HG02571 (cell line): ENCODE measurements at regions not wholly inside any gene's neighbourhood (a gene's known extent, or its start where the extent isn't known, plus 50 kb on each side); places are given as distances from the start of the nearest gene placed in this dataset.
A peak's percentile ranks its signal among the peaks of the same experiment; 100 is the strongest.

Source experiments
- ATAC-seq: cut with Tn5 transposase; IDR thresholded peaks from one replicate; pipeline ENCODE4 v1.9.1; 2021; ENCODE audit warnings: mild to moderate bottlenecking, moderate library complexity; ENCODE audit not compliant: unreplicated experiment

GRCh38 chr11:13868710-13869397 lies 93.7 kb upstream of the SPON1 start:
- ATAC-seq, result no peak

- ATAC-seq, result no peak
These were observed 93.1 kb upstream of the SPON1 start for GRCh38 chr11:13869398-13869886.

- no peak for ATAC-seq
These were observed 87.9 kb upstream of the SPON1 start for GRCh38 chr11:13874597-13874996.

- ATAC-seq, result no peak
These were observed 86.9 kb upstream of the SPON1 start for GRCh38 chr11:13875643-13876042.

GRCh38 chr11:13876423-13876822 lies 86.1 kb upstream of the SPON1 start:
- no peak for ATAC-seq

DNA sequence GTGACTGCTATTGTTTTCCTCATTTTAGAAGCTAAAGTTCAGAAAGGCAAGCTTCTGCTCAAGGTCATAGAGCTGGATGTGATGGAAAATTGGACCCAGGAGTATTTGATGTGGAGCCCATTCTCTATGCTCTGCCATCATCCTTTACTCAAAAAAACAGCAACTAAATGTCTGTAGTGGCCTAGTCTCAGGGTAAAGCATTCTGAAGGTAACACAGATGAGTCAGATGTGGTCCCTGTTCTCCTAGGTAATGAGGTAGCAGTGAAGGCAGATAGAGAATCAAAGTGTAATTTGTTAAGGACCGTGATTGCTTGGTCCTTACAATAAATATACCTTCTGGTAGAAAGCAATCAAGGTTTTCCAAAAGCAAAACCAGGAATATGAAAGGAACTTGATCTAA lies 84.4 kb upstream of the SPON1 start:
- ATAC-seq, result no peak

- no peak for ATAC-seq
These were observed 81.9 kb upstream of the SPON1 start for GRCh38 chr11:13880634-13881033.

DNA sequence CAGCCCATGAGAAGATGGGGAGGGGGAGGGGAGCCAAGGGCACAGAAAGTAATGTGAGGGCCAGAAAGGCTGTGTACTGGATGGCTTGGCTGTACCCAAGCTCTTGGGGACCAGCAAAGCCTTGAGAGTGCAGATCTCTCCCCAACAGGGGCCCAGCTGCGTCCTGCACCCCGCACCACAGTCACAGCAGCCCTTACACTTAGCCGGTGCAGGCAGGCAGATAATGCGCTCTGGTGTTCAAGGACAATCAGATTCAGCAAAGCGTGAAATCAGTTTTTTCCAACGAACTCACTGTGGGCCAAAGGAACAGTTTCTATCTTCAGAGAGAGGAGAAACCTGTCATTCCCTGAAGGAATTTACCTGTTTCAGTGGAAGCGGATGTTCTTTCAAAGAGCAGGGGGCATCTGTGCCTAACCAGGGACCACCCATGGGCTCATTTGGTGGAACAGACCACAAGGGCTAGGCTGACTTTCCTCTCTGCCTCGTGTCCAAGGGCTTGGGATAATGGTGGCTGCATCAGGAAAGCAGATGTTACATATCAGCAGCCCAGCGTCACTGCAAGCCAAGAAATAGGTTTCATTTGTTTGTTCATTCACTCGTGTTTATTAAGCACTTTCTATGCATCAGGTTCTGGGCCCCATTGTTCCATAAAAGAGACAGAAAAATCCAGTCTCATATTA lies 81.2 kb upstream of the SPON1 start:
- no peak for ATAC-seq

DNA sequence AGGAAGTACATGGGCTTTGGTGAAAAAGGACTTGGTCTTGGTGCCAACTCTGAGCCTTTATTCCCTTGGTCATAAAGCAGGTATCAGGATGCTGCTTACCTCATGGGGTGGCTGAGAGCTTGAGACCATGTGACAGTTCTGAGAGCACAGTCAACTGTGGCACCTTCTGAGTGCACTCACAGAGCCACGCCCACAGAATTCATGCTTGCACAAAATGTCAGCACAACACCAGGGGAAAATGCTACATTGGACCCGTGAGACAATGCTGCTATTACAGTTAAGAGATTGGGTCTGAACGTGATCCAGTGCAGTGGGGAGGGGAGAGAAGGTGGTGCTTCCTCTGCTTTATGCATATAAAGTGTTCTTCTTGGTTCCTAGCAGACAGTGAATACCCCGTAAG lies 79.5 kb upstream of the SPON1 start:
- peak; percentile 59 for ATAC-seq

DNA sequence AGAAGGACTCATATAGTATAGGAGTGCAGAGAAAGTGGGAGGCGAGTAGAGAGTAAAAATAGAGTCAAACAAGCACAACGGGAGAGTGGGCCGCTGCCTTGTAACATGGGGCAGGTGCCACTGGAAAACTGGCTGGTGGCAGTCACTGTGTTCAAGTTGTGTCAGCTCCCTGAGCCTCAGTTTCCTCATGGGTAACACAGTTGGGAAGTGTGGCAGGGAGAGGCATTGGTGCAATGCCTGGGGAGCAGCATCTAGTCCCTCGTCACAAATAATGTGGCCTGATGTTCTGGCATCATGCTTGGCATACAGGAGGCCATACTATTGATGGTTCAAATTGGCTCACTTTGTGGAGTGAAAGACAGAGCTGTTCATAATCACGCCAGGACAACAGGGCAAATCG lies 78.9 kb upstream of the SPON1 start:
- no peak for ATAC-seq

DNA sequence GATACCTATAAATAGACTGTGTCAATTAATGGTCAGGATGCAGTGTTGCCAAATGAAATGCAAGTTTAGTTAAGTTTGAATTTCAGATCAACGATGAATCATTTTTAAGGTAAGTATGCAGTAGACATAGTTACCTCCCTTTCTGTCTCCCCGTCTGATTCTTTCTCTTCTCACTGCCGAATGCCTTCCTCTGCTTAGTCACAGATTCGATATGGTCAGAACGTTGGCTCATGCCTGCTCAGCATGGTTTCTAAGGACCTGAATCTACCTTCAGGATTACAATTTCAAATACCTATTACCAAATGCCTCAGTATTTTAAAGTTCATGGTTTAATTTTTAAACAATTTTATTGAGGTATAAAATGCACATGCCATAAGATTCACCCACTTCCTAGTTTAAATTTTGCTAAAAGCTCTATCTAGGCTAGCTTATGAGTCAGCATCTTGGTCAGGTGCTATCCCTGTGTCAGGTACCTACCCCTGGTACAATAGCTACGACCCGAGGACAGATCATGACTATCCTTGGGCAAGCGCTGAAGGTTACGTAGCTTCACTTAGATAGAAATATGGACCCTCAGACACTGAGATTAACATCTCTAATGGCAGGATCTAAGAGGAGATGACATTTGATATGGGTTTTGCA lies 78.2 kb upstream of the SPON1 start:
- ATAC-seq, result no peak

DNA sequence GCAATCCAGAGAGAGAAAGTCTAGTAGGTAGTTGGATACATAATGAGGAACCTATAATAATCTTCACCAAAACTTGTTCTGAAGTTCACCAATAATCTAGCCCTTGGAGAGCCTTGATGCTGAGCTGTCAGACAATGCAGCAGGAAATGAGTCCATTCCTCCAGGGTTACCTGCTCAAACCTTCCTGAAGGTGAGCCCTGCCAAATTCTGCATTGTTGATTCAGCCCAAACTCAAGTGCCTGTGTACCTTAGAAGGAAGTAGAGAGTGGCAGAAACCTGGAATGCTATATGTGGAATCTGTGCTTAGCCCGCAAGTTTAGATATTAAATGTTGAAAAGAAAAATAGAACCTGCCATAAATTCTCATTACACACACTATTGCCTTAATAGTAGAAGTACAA lies 77.4 kb upstream of the SPON1 start:
- no peak for ATAC-seq

DNA sequence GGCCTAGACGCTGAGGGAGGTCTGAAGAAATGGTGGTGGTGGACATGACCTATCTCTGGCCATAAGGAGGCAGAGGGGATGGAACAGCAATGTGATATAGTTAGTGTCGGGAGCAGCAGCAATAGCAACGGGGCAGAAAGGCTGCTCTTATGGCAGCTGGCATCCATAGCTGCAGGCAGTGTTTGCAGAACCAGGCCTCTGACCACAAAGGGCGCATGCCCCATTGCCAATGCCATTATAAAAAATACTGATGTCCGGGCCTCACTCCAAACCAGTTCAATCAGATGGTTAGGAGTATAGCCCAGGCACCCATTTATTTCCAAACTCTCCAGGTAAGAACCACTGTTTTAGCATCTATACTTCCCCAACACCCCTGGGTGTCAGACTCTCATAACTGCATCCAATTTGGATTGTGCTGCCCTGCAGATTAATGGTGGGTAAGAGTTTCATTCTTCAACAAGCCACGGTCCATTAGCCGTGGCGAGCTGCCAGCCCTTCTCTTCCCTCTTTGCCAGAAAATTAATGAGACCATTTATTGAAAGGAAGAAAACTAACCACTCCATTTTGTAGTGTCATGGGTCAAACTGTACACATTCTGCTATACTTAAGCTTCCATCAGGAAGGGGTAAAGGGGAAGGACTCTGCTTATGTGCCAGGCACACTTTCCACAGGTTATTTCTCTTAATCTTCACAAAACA lies 72.8 kb upstream of the SPON1 start:
- no peak for ATAC-seq

- ATAC-seq, result no peak
These were observed 70.6 kb upstream of the SPON1 start for GRCh38 chr11:13891911-13892310.

GRCh38 chr11:13896175-13896980 lies 66.1 kb upstream of the SPON1 start:
- no peak for ATAC-seq

GRCh38 chr11:13896981-13897353 lies 65.6 kb upstream of the SPON1 start:
- no peak for ATAC-seq

DNA sequence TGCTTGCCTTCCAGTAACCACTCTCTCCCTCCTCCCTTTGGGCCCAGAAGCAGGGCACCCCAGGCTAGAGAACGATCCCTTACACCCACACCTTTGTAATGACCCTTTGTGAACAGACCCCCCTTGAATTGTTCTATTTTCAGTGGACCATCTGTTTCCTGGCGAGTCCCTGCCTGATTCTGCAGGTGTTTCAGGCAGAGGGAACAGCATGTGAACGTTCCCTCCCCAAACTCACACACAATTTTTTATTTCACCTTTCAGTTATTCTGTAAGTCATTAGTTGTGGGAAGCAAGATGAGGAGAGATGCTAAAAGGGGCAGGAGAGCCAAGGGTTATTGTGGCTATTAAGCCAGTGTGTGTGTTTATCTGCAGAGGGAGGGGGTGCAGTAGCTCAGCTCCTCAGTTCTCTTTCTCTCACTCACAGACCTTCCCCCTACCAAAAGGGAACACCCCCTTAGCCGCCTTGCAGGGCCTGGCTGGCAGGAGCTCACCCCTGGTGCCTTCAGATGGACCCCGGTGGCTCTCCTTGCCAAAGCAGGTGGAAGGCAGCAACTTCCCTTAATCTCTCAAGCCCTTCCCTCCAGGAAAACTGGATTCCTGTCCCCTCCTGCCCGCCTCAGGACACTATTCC lies 64.8 kb upstream of the SPON1 start:
- no peak for ATAC-seq

DNA sequence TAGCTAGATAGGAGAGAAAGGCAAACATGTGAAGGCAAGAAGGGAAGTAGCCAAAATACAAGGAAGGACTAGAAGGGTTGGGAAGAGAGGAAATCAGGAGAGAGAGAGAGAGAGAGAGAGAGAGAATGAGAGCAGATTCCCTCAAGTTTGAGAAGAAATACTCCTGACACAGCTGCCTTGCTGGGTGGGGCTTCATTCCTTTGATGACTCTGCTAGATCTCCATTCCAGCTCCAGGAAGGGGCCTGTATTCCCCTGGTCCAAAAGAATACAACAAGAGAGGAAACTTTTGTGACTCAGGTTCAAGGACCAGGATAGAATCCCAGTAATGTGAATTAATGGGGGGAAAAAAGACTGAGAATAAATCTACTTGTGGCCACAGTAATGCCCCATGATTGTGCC lies 62.9 kb upstream of the SPON1 start:
- no peak for ATAC-seq

DNA sequence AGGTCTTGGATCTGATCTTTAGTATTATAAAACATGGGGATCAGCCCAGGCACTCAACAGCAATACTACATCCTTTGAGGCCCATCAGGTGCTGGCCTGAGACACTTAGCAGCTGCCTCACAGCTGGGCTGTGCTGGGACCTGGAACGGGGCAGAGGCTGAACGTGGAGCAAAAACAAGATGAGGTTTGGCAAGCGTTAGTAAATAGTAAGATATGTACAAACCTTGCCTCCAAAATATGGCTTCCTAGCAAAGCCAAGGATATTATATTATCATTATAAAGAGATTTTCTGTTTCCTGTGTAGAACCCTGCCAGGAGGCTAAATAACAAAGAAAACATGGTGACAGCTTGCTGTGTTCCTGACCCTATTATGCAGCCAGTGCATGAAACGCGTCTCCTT lies 60.0 kb upstream of the SPON1 start:
- ATAC-seq, result no peak

- ATAC-seq, result no peak
These were observed 57.3 kb upstream of the SPON1 start for GRCh38 chr11:13905137-13905781.
